OCI-LY1 (cell line): ENCODE measurements at regions not wholly inside any gene's neighbourhood (a gene's known extent, or its start where the extent isn't known, plus 50 kb on each side); places are given as distances from the start of the nearest gene placed in this dataset.

ENCODE experiments used
- H2AFZ ChIP-seq: fragments of 200-600 bp; sonication (generic), shearing (Covaris generic); 2 replicates; pipeline ENCODE4 v1.6.0; 2014; ENCODE audit warnings: antibody characterized with exemption, mild to moderate bottlenecking, low read length
- H3F3A ChIP-seq: fragments of 200-600 bp; sonication (generic), shearing (Covaris generic); 2 replicates; pipeline ENCODE4 v1.6.0; 2014; ENCODE audit warnings: mild to moderate bottlenecking, antibody characterized with exemption, low read length, moderate library complexity; ENCODE audit not compliant: insufficient read depth
- H3K27ac ChIP-seq: fragments of 200-600 bp; sonication (generic); 2 replicates; pipeline ENCODE4 v1.5.1; 2014; ENCODE audit warnings: low read length, mixed run types, mild to moderate bottlenecking, low read depth; ENCODE audit not compliant: poor library complexity, severe bottlenecking
- H3K27me3 ChIP-seq: fragments of 200-600 bp; sonication (generic); 2 replicates; pipeline ENCODE4 v1.6.0; 2014; ENCODE audit warnings: antibody characterized with exemption, mild to moderate bottlenecking, low read length, moderate library complexity; ENCODE audit not compliant: insufficient read depth
- H3K36me3 ChIP-seq: fragments of 200-600 bp; sonication (generic); 2 replicates; pipeline ENCODE4 v1.6.1; 2014; ENCODE audit warnings: mild to moderate bottlenecking, antibody characterized with exemption, low read length, moderate library complexity, mixed read lengths; ENCODE audit not compliant: insufficient read depth
- H3K4me1 ChIP-seq: fragments of 200-600 bp; sonication (generic); 2 replicates; pipeline ENCODE4 v1.5.1; 2014; ENCODE audit warnings: mild to moderate bottlenecking, low read length, moderate library complexity; ENCODE audit not compliant: insufficient read depth, severe bottlenecking
- H3K4me2 ChIP-seq: fragments of 200-600 bp; sonication (generic), shearing (Covaris generic); 2 replicates; pipeline ENCODE4 v1.6.1; 2014; ENCODE audit warnings: low read length
- H3K4me3 ChIP-seq: fragments of 200-600 bp; sonication (generic); 2 replicates; pipeline ENCODE4 v1.5.1; 2014; ENCODE audit warnings: low read length, low read depth, mild to moderate bottlenecking, mixed read lengths; ENCODE audit not compliant: poor library complexity, severe bottlenecking
- H3K79me2 ChIP-seq: fragments of 200-600 bp; shearing (Covaris generic); 2 replicates; pipeline ENCODE4 v1.6.1; 2016; ENCODE audit warnings: mixed run types, low read length, mixed read lengths; ENCODE audit not compliant: insufficient read depth
- H3K9ac ChIP-seq: fragments of 200-600 bp; sonication (generic), shearing (Covaris generic); 2 replicates; pipeline ENCODE4 v1.6.1; 2014; ENCODE audit warnings: mild to moderate bottlenecking, low read length, mixed read lengths
- H3K9me2 ChIP-seq: fragments of 200-600 bp; sonication (generic), shearing (Covaris generic); 2 replicates; pipeline ENCODE4 v1.6.1; 2014; ENCODE audit warnings: low read depth, mild to moderate bottlenecking, low read length, mixed read lengths
- H3K9me3 ChIP-seq: fragments of 200-600 bp; shearing (Covaris generic); 2 replicates; pipeline ENCODE4 v1.6.1; 2014; ENCODE audit warnings: low read length, mixed read lengths
- H4K20me1 ChIP-seq: fragments of 200-600 bp; sonication (generic), shearing (Covaris generic); 2 replicates; pipeline ENCODE4 v1.6.0; 2016; ENCODE audit warnings: mild to moderate bottlenecking, low read length; ENCODE audit not compliant: insufficient read depth
- EZH2 ChIP-seq: fragments of 200-600 bp; sonication (generic), shearing (Covaris generic); IDR thresholded peaks from 2 replicates; pipeline ENCODE4 v1.8.0; 2017; ENCODE audit warnings: borderline replicate concordance, mixed run types, mild to moderate bottlenecking, antibody characterized with exemption, low read length, moderate library complexity, mixed read lengths
- TF ChIP-seq, protein P1 (sequence below): fragments of 200-600 bp; sonication (generic), shearing (Covaris generic); IDR thresholded peaks from 2 replicates; pipeline ENCODE4 v1.5.1; 2017; ENCODE audit warnings: mild to moderate bottlenecking, antibody characterized with exemption, low read length, moderate library complexity, mixed read lengths

DNA sequence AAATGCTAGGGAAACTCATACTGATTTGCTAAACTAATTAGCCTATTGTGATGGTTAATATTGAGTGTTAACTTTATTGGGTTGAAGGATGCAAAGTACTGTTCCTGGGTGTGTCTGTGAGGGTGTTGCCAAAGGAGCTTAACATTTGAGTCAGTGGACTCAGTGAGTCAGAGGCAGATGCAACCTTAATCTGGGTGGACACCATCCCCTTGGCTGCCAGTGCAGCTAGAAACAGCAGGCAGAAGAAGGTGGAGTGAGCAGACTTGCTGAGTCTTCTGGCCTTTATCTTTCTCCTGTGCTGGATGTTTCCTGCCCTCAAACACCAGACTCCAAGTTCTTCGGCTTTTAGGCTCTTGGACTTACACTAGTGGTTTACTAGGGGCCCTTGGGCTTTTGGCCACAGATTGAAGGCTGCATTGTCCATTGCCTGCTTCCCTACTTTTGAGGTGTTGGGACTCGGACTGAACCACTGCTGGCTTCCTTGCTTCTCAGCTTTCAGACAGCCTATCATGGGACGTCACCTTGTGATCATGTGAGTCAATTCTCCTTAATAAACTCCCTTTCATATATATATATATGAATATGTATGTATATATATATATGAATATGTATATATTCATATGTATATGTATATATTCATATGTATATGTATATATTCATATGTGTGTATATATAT is 69.7 kb downstream of the RPRM start:
- Histone ChIP-seq H3K9me3 (no peaks in the 10 kb centered on the region), H3K4me2 (no peak overlapping the region), H3F3A (no peaks in the 10 kb centered on the region), H3K9me2 (no peaks in the 10 kb centered on the region), H3K9ac (no peak overlapping the region), H3K4me1 (no peaks in the 10 kb centered on the region), H3K4me3 (no peak overlapping the region), H3K36me3 (no peaks in the 10 kb centered on the region), H2AFZ (no peak overlapping the region), H4K20me1 (no peaks in the 10 kb centered on the region), H3K27ac (no peak overlapping the region), H3K27me3 (no peaks in the 10 kb centered on the region), H3K79me2 (no peaks in the 10 kb centered on the region)
- TF ChIP-seq, protein P1, sequence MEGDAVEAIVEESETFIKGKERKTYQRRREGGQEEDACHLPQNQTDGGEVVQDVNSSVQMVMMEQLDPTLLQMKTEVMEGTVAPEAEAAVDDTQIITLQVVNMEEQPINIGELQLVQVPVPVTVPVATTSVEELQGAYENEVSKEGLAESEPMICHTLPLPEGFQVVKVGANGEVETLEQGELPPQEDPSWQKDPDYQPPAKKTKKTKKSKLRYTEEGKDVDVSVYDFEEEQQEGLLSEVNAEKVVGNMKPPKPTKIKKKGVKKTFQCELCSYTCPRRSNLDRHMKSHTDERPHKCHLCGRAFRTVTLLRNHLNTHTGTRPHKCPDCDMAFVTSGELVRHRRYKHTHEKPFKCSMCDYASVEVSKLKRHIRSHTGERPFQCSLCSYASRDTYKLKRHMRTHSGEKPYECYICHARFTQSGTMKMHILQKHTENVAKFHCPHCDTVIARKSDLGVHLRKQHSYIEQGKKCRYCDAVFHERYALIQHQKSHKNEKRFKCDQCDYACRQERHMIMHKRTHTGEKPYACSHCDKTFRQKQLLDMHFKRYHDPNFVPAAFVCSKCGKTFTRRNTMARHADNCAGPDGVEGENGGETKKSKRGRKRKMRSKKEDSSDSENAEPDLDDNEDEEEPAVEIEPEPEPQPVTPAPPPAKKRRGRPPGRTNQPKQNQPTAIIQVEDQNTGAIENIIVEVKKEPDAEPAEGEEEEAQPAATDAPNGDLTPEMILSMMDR = no peak

DNA sequence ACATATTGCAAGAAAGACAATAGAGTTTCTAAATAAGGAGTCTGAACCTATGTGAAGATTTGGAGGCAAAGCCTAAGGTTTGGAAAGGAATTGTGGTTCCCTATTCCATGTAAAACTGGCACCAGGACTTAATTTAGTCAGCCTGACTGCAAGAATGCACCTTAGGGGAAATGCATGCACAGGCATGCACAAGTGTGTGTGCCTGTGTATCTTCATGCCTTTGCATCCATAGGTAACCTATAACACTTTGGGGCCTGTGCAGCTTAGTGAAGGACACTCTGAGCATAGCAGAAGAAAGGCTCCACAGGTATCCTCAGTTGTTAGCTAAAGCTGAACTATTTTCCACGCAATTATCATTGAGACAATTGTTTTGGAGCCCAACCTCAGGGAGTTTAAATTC is 73.4 kb downstream of the RPRM start:
- Histone ChIP-seq H3K4me1 (no peaks in the 10 kb centered on the region), H3K9ac (no peak overlapping the region), H3K9me2 (no peaks in the 10 kb centered on the region), H3K27me3 (no peaks in the 10 kb centered on the region), H3K4me2 (no peak overlapping the region), H3K36me3 (no peaks in the 10 kb centered on the region), H3F3A (no peaks in the 10 kb centered on the region), H3K4me3 (no peak overlapping the region), H3K79me2 (no peaks in the 10 kb centered on the region), H4K20me1 (no peaks in the 10 kb centered on the region), H2AFZ (no peak overlapping the region), H3K9me3 (no peaks in the 10 kb centered on the region), H3K27ac (no peak overlapping the region)
- TF ChIP-seq, protein P1 = no peak
- TF ChIP-seq EZH2 = no peak

DNA sequence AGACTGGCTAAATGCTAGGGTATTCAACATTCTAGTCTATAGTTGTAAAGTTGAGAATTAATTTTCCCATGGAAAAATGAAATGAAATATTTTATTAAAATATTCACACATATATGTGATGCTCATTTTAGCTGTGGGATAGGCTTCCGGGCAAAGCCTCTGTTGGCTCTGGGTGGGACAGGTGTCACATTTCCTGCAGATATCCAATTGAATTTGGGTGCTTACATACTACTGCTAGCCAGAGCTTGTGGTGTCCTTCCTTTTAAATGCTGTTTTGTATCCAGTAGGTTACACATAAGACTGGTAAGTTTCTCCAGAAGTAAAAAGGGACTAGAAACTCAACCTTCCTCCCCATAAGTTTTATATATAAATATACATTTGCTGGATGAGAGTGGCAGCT is 73.8 kb downstream of the RPRM start:
- Histone ChIP-seq H3K9ac (no peak overlapping the region), H3K27ac (no peak overlapping the region), H3K9me3 (no peaks in the 10 kb centered on the region), H3K4me3 (no peak overlapping the region), H3K4me1 (no peaks in the 10 kb centered on the region), H2AFZ (no peak overlapping the region), H3K36me3 (no peaks in the 10 kb centered on the region), H4K20me1 (no peaks in the 10 kb centered on the region), H3K9me2 (no peaks in the 10 kb centered on the region), H3K79me2 (no peaks in the 10 kb centered on the region), H3K27me3 (no peaks in the 10 kb centered on the region), H3K4me2 (no peak overlapping the region), H3F3A (no peaks in the 10 kb centered on the region)
- no peak for TF ChIP-seq EZH2
- TF ChIP-seq, protein P1 = no peak
